ENCODE measurements at regions not wholly inside any gene's neighbourhood (a gene's known extent, or its start where the extent isn't known, plus 50 kb on each side); places are given as distances from the start of the nearest gene placed in this dataset.
"Not testable (repeated sequence)": the region's sequence is repeated elsewhere in the genome, so short reads cannot be mapped to it uniquely, and the experiment has no call there.

GRCh38 chr2:182545420-182546167 is 118.8 kb upstream of the PDE1A start:
- no peaks in the 10 kb centered on the region for H3K27me3 ChIP-seq (ENCODE audit: insufficient read depth, poor library complexity, severe bottlenecking)

GRCh38 chr2:182548031-182548950 is 121.5 kb upstream of the PDE1A start:
- no peaks in the 10 kb centered on the region for H3K9me3 ChIP-seq (ENCODE audit: severe bottlenecking)
- H3K36me3 ChIP-seq (ENCODE audit: low read depth): no peaks in the 10 kb centered on the region
- H3K27me3 ChIP-seq (ENCODE audit: insufficient read depth, poor library complexity, severe bottlenecking): no peaks in the 10 kb centered on the region
- H3K4me1 ChIP-seq (ENCODE audit: insufficient read depth, poor library complexity, severe bottlenecking): no peaks in the 10 kb centered on the region
- DNase-seq (ENCODE audit: low spot score) (no peak), ATAC-seq (ENCODE audit: low read depth) (no peak)
- TF ChIP-seq CTCF (IDR thresholded peaks at IDR 0.05; ENCODE audit: poor library complexity, severe bottlenecking): no peak
- no peak overlapping the region for H3K27ac ChIP-seq (ENCODE audit: poor library complexity, severe bottlenecking)
- no peak overlapping the region for H3K4me3 ChIP-seq (ENCODE audit: severe bottlenecking)

More at GRCh38 chr2:182545420-182546167, 118.8 kb upstream of the PDE1A start:
- Histone ChIP-seq H3K27ac (ENCODE audit: poor library complexity, severe bottlenecking) (no peak overlapping the region), H3K4me1 (ENCODE audit: insufficient read depth, poor library complexity, severe bottlenecking) (no peaks in the 10 kb centered on the region), H3K4me3 (ENCODE audit: severe bottlenecking) (no peak overlapping the region), H3K36me3 (ENCODE audit: low read depth) (no peaks in the 10 kb centered on the region), H3K9me3 (ENCODE audit: severe bottlenecking) (no peaks in the 10 kb centered on the region)
- ATAC-seq (ENCODE audit: low read depth): 0 out of 3 replicates have a peak, but pooled peaks have one; percentile 40
- no peak for DNase-seq (ENCODE audit: low spot score)
- no peak for TF ChIP-seq CTCF (IDR thresholded peaks at IDR 0.05; ENCODE audit: poor library complexity, severe bottlenecking)

- H3K27me3 ChIP-seq (ENCODE audit: insufficient read depth, poor library complexity, severe bottlenecking): no peaks in the 10 kb centered on the region
- no peaks in the 10 kb centered on the region for H3K36me3 ChIP-seq (ENCODE audit: low read depth)
- H3K4me1 ChIP-seq (ENCODE audit: insufficient read depth, poor library complexity, severe bottlenecking): no peaks in the 10 kb centered on the region
- no peak for TF ChIP-seq CTCF (IDR thresholded peaks at IDR 0.05; ENCODE audit: poor library complexity, severe bottlenecking)
- no peak overlapping the region for H3K27ac ChIP-seq (ENCODE audit: poor library complexity, severe bottlenecking)
- H3K4me3 ChIP-seq (ENCODE audit: severe bottlenecking): no peak overlapping the region
- ATAC-seq (ENCODE audit: low read depth) (no peak), DNase-seq (ENCODE audit: low spot score) (no peak)
- no peaks in the 10 kb centered on the region for H3K9me3 ChIP-seq (ENCODE audit: severe bottlenecking)
These were observed 123.4 kb upstream of the PDE1A start for GRCh38 chr2:182550234-182550633.

- not testable (repeated sequence) for H3K4me3 ChIP-seq (ENCODE audit: severe bottlenecking); H3K9me3 ChIP-seq (ENCODE audit: severe bottlenecking); ATAC-seq (ENCODE audit: low read depth); H3K4me1 ChIP-seq (ENCODE audit: insufficient read depth, poor library complexity, severe bottlenecking); H3K27ac ChIP-seq (ENCODE audit: poor library complexity, severe bottlenecking); DNase-seq (ENCODE audit: low spot score); H3K27me3 ChIP-seq (ENCODE audit: insufficient read depth, poor library complexity, severe bottlenecking); H3K36me3 ChIP-seq (ENCODE audit: low read depth)
These were observed 125.4 kb upstream of the PDE1A start for GRCh38 chr2:182552232-182552631.

GRCh38 chr2:182552785-182553184 is 125.9 kb upstream of the PDE1A start:
- DNase-seq (ENCODE audit: low spot score): not testable (repeated sequence)

More at GRCh38 chr2:182552785-182553184, 125.9 kb upstream of the PDE1A start:
- not testable (repeated sequence) for H3K9me3 ChIP-seq (ENCODE audit: severe bottlenecking); H3K36me3 ChIP-seq (ENCODE audit: low read depth); H3K27ac ChIP-seq (ENCODE audit: poor library complexity, severe bottlenecking); H3K4me3 ChIP-seq (ENCODE audit: severe bottlenecking); H3K27me3 ChIP-seq (ENCODE audit: insufficient read depth, poor library complexity, severe bottlenecking); H3K4me1 ChIP-seq (ENCODE audit: insufficient read depth, poor library complexity, severe bottlenecking); ATAC-seq (ENCODE audit: low read depth)
